ENCODE measurements at regions not wholly inside any gene's neighbourhood (a gene's known extent, or its start where the extent isn't known, plus 50 kb on each side); places are given as distances from the start of the nearest gene placed in this dataset.

- no peaks in the 10 kb centered on the region for H3K9me3 ChIP-seq
- no peak for TF ChIP-seq CTCF (IDR thresholded peaks at IDR 0.05)
- no peaks in the 10 kb centered on the region for H3K27me3 ChIP-seq
- ATAC-seq (no peak), DNase-seq (no peak)
- no peak overlapping the region for H3K27ac ChIP-seq
- no peak overlapping the region for H3K4me3 ChIP-seq
- H3K4me1 ChIP-seq, result no peaks in the 10 kb centered on the region
- intact Hi-C loops (cut with DNase I), result no loop called here
- H3K36me3 ChIP-seq, result no peaks in the 10 kb centered on the region
These were observed 755.7 kb upstream of the HS6ST1 start for GRCh38 chr2:129074298-129074920.

- Histone ChIP-seq H3K36me3 (no peaks in the 10 kb centered on the region), H3K4me1 (no peaks in the 10 kb centered on the region), H3K4me3 (no peak overlapping the region), H3K27me3 (no peaks in the 10 kb centered on the region), H3K27ac (no peak overlapping the region), H3K9me3 (no peaks in the 10 kb centered on the region)
- no peak for ATAC-seq
- TF ChIP-seq CTCF (IDR thresholded peaks at IDR 0.05), result no peak
- intact Hi-C loops (cut with DNase I), result no loop called here
- DNase-seq, result no peak
These were observed 759.9 kb upstream of the HS6ST1 start for GRCh38 chr2:129078548-129078947.

GRCh38 chr2:129080715-129081476 is 762.2 kb upstream of the HS6ST1 start:
- no peak for TF ChIP-seq CTCF (IDR thresholded peaks at IDR 0.05)
- Histone ChIP-seq H3K36me3 (no peaks in the 10 kb centered on the region), H3K27ac (no peak overlapping the region), H3K27me3 (no peaks in the 10 kb centered on the region), H3K9me3 (no peaks in the 10 kb centered on the region), H3K4me3 (no peak overlapping the region), H3K4me1 (no peaks in the 10 kb centered on the region)
- intact Hi-C loops (cut with DNase I), result no loop called here
- no peak for ATAC-seq
- DNase-seq, result no peak

- no peak for ATAC-seq
- no peak for TF ChIP-seq CTCF (IDR thresholded peaks at IDR 0.05)
- Histone ChIP-seq H3K4me1 (no peaks in the 10 kb centered on the region), H3K36me3 (no peaks in the 10 kb centered on the region), H3K4me3 (no peak overlapping the region), H3K27me3 (no peaks in the 10 kb centered on the region), H3K9me3 (no peaks in the 10 kb centered on the region), H3K27ac (no peak overlapping the region)
- intact Hi-C loops (cut with DNase I), result no loop called here
- no peak for DNase-seq
These were observed 766.7 kb upstream of the HS6ST1 start for GRCh38 chr2:129085386-129085785.

- Histone ChIP-seq H3K4me1 (no peaks in the 10 kb centered on the region), H3K36me3 (no peaks in the 10 kb centered on the region), H3K27ac (no peak overlapping the region), H3K9me3 (no peaks in the 10 kb centered on the region), H3K27me3 (no peaks in the 10 kb centered on the region), H3K4me3 (no peak overlapping the region)
- TF ChIP-seq CTCF (IDR thresholded peaks at IDR 0.05), result no peak
- DNase-seq (no peak), ATAC-seq (no peak)
- intact Hi-C loops (cut with DNase I), result no loop called here
These were observed 768.6 kb upstream of the HS6ST1 start for GRCh38 chr2:129087133-129087813.
